ENCODE measurements at regions not wholly inside any gene's neighbourhood (a gene's known extent, or its start where the extent isn't known, plus 50 kb on each side); places are given as distances from the start of the nearest gene placed in this dataset.

- TF ChIP-seq CTCF (IDR thresholded peaks at IDR 0.05; ENCODE audit: poor library complexity, severe bottlenecking), result no peak
- no peak for TF ChIP-seq TAF1 (IDR thresholded peaks at IDR 0.05; ENCODE audit: low read depth)
- no peak for TF ChIP-seq SMC3 (conservative IDR thresholded peaks at IDR 0.05; ENCODE audit: poor library complexity)
These were observed 104.6 kb upstream of the LRPAP1 start for GRCh38 chr4:3636646-3637320.

Measured in neural cell (in vitro differentiated cells).